T-helper 1 cell treated with Interleukin-12 subunit alpha and Interleukin-12 subunit beta and Interleukin-4 antibody, amounts not matched to agents 30 ng/mL and 1 ng/mL, for 36 hours (primary cell): ENCODE measurements at regions not wholly inside any gene's neighbourhood (a gene's known extent, or its start where the extent isn't known, plus 50 kb on each side); places are given as distances from the start of the nearest gene placed in this dataset.

ENCODE experiments used
- intact Hi-C: fragments of 100-400 bp; cut with micrococcal nuclease; formaldehyde crosslinking; loops from one replicate; pipeline ENCODE4 v1.15.1; 2024

DNA sequence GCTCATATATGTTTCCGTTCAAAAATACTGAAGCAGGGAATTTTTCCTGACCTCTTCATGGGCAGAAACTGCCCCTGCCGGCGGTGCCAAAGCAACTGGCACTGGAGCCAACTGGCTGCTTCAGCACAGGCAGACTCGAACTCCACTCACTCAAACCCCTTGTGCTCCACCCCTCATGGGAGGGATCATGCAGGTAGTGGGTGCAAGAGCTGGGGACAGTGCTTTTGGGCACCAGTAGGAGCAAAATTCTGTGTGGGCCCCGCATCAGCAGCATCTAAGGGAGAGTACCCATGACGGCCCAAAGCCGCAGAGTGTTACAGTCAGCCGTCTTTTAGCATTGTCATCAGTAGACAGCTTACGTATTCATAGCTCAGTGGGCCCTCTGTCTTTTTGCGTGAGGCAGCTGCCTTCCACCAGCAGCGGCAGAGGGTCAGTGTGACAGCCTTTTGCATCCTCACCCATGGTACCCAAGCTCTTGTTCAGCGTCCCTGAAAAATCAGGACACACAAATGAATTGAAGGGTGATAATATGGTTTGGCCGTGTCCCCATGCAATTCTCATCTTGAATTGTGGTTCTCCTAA is 393.8 kb downstream of the SLITRK6 start:
- intact Hi-C loops = no loop called here

GRCh38 chr13:85386424-85386823 is 412.8 kb downstream of the SLITRK6 start:
- intact Hi-C loops = no loop called here

DNA sequence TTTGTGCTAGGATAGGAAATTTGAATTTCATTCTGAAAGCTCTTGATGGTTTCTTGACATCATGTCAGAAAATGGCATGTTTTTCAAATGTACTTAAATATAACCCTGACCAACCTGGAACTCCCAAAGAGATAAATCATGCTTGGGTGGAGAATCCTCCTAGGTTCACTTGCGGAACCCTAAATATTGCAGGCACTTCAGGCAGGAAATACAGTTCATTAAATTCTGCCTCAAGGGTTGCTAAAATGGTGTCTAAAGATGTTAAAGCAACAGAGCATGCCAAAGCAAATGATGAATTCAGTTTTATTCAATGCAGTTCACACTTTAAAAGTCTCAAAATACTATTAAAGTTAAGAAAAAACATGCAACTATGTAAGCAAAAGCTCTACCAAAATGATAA is 415.9 kb downstream of the SLITRK6 start:
- intact Hi-C loops = no loop called here

- intact Hi-C loops = no loop called here
These were observed 418.1 kb downstream of the SLITRK6 start for GRCh38 chr13:85381082-85381481.

GRCh38 chr13:85379991-85380390 is 419.2 kb downstream of the SLITRK6 start:
- intact Hi-C loops = no loop called here

- intact Hi-C loops = no loop called here
These were observed 419.8 kb downstream of the SLITRK6 start for GRCh38 chr13:85379433-85379832.

DNA sequence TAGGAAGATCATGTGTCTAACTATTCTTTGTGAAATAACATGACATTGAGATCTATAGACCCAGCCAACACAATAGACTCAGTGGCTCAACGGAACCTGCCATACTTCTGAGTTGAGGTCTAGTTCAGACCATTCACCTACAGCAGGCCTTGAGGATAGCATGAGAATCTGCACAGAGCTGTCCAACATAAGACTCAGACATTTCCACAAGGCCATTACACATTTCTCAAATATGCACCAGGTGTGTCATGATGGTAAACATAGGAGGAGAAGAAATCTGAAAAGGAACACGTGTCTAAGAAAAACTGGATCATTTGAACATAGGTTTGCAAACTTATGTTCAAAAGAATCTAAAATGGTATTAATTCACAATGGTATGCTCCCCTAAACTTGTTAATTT is 421.4 kb downstream of the SLITRK6 start:
- intact Hi-C loops = no loop called here

- intact Hi-C loops = no loop called here
These were observed 425.9 kb downstream of the SLITRK6 start for GRCh38 chr13:85373322-85373721.

DNA sequence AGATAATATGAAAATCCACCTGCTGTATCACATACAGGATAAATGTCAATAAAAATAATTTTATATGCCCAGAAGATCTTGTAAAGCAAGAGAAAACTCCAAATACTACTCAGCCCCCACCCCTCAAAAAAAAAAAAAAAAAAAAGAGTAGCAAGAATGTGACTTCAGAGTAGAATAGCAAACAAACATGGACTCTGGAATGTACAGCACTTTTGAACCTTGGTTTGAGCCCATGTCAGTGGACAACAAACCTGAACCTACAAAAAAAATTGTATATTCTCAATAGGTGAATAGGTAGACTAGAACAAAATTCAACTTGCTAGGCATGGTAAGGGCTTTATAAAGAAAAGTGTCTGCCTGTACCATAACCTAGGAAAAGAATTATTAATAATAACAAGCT is 428.0 kb downstream of the SLITRK6 start:
- intact Hi-C loops = no loop called here

- intact Hi-C loops = no loop called here
These were observed 430.5 kb downstream of the SLITRK6 start for GRCh38 chr13:85368686-85369085.

DNA sequence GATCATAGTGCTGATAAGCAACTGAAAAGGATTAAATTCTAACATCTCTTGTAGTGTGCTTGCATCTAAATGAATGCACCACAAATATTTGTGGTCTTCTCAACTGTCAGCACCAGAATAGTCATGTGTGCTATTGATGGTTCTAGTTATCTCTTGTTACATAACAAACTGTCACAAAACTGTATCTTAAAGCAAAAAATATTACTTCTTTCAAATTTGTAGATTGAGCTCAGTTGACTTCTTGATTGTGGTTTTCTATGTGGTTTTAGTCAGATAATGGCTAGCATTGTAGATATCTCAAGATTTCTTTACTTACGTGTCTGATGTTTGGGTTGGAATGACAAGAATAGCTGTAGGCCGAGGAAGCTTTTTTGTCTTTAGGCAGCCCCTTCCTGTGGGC is 431.3 kb downstream of the SLITRK6 start:
- intact Hi-C loops = no loop called here

GRCh38 chr13:85366759-85367417 is 432.3 kb downstream of the SLITRK6 start:
- intact Hi-C loops = no loop called here

GRCh38 chr13:85363504-85363903 is 435.7 kb downstream of the SLITRK6 start:
- intact Hi-C loops = no loop called here

GRCh38 chr13:85362980-85363379 is 436.2 kb downstream of the SLITRK6 start:
- intact Hi-C loops = no loop called here

DNA sequence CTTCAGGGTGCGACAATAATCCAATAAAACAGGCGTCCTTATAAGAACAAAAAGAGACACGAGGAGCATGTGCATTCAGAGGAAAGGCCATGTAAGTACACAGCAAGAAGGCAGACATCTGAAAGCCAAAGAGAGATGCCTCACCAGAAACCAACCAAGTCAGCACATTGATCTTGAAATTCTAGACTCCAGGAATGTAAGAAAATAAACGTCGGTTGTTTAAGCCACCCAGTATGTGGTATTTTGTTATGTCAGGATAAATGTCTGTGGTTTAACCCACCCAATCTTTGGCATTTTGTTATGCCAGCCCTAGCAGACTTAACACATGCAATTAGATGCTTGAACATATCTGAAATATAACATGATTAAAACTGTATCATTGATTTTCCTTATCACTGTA is 452.0 kb downstream of the SLITRK6 start:
- intact Hi-C loops = no loop called here

- intact Hi-C loops = no loop called here
These were observed 465.0 kb downstream of the SLITRK6 start for GRCh38 chr13:85334187-85334586.

GRCh38 chr13:85333506-85334020 is 465.7 kb downstream of the SLITRK6 start:
- intact Hi-C loops = no loop called here

GRCh38 chr13:85332615-85333014 is 466.6 kb downstream of the SLITRK6 start:
- intact Hi-C loops = no loop called here

- intact Hi-C loops = no loop called here
These were observed 477.5 kb downstream of the SLITRK6 start for GRCh38 chr13:85321734-85322133.

DNA sequence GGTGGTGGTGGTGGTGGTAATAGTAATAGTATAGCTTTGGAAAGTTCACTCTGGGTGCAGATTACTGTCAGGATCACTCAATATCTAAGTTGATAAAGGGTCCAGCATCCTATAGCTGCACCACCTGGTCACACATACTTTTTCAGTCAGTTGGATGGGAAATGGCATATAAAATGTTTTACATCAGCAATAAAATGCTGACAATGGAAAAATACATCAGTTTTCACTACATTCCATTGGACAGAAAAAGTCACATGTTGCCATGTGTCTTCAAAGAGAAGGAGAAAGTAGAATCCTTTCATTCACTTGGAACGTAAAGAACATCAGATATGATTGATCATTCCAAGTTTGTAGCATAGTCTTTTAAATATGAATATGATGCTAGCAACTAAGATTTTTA is 481.4 kb downstream of the SLITRK6 start:
- intact Hi-C loops = no loop called here

DNA sequence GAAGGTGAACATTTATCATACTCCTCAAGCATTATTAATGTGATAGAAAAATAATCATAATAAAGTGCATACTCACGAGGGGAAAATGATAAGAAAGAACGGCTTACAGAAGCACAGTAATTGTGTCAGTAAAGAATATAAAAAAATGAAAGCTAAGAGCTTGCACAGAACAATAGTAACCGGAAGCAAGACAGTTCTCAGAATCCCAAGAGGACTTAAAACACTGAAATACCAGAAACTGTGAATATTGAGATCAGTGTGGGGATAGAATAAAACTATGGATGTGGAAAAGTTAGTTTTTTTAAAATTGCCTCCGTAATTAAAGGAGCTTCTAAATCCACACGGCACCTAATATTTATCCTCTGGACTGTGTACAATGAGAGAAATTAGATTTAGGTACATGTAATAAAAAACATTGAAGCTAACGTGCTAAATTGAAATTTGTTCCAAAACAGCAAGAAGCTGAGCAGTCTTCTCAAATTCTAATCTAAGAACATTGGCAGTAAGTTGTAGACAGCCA is 482.7 kb downstream of the SLITRK6 start:
- intact Hi-C loops = no loop called here

GRCh38 chr13:85314686-85315085 is 484.5 kb downstream of the SLITRK6 start:
- intact Hi-C loops = no loop called here
